ENCODE measurements at regions not wholly inside any gene's neighbourhood (a gene's known extent, or its start where the extent isn't known, plus 50 kb on each side); places are given as distances from the start of the nearest gene placed in this dataset.

GRCh38 chr4:122227202-122227601 lies 75.1 kb downstream of the BLTP1 start:
- Mint-ChIP-seq H3K36me3 (peaks cover 11 to 60% (median 36%) of the 10 kb centered on the region in 5 donors), H3K27me3 (no peaks in the 10 kb centered on the region), H3K4me3 (no peak overlapping the region), H3K4me1 (peaks cover 0 to 4% (median 0%) of the 10 kb centered on the region in 7 donors), H3K27ac (no peak overlapping the region), H3K9me3 (no peaks in the 10 kb centered on the region)
- no peaks in the 10 kb centered on the region for H3K4me1 ChIP-seq (ENCODE audit: control insufficient read depth in 2 of 2, insufficient read depth in 2 of 2, low read length in 2 of 2)
- ATAC-seq (no peak), DNase-seq (no peak)
- peaks cover 3 to 16% (median 16%) of the 10 kb centered on the region in 3 experiments for H3K36me3 ChIP-seq (ENCODE audit: control insufficient read depth in 2 of 3, insufficient read depth in 3 of 3, low read length in 3 of 3)
- ChIA-PET POLR2A (interaction anchor here (0.7 kb wide), 1 partner anchor 630 kb away, joined by 3 read pairs; no protein-coding TSS in a partner anchor), CTCF (no interaction called here)
- intact Hi-C loops (cut with micrococcal nuclease): no loop called here
- no peak overlapping the region for H3K4me3 ChIP-seq (ENCODE audit: low read length)
- no peak overlapping the region for H3K27ac ChIP-seq (ENCODE audit: low read depth, low read length)
- H3K9me3 ChIP-seq (ENCODE audit: control insufficient read depth in 2 of 3, low read length in 3 of 3): no peaks in the 10 kb centered on the region
- no peaks in the 10 kb centered on the region for H3K27me3 ChIP-seq (ENCODE audit: control insufficient read depth in 2 of 2, insufficient read depth in 2 of 2, low read length in 2 of 2)

DNA sequence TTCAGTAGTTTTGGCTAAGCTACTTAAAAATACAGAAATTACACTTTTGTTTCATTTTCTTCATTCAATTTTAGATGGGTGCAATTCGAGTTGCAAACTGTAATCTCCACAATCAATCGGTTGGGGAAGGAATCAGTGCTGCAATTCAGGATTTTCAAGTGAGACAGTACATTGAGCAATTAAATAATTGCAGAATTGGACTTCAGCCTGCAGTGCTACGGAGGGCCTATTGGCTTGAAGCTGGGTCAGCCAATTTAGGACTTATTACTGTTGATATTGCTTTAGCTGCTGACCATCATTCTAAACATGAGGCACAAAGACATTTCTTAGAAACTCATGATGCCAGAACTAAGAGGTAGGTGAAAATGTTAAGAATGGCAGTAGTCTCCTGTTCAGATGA lies 77.7 kb downstream of the BLTP1 start:
- intact Hi-C loops (cut with micrococcal nuclease): loop anchor here in 1 of 2 donors (5.0 kb wide), 1 partner anchor 42 kb away; no protein-coding TSS in a partner anchor
- ATAC-seq (no peak), DNase-seq (no peak)
- H3K36me3 Mint-ChIP-seq: peaks cover 8 to 55% (median 36%) of the 10 kb centered on the region in 5 donors
- Histone ChIP-seq H3K4me3 (ENCODE audit: low read length) (no peak overlapping the region), H3K36me3 (ENCODE audit: control insufficient read depth in 2 of 3, insufficient read depth in 3 of 3, low read length in 3 of 3) (peaks cover 9 to 14% (median 11%) of the 10 kb centered on the region in 3 experiments), H3K4me1 (ENCODE audit: control insufficient read depth in 2 of 2, insufficient read depth in 2 of 2, low read length in 2 of 2) (no peaks in the 10 kb centered on the region), H3K9me3 (ENCODE audit: control insufficient read depth in 2 of 3, low read length in 3 of 3) (no peaks in the 10 kb centered on the region), H3K27ac (ENCODE audit: low read depth, low read length) (no peak overlapping the region), H3K27me3 (ENCODE audit: control insufficient read depth in 2 of 2, insufficient read depth in 2 of 2, low read length in 2 of 2) (no peaks in the 10 kb centered on the region)
- H3K4me1 Mint-ChIP-seq: peaks cover 0 to 3% (median 0%) of the 10 kb centered on the region in 7 donors
- ChIA-PET POLR2A (no interaction called here), CTCF (no interaction called here)
- no peaks in the 10 kb centered on the region for H3K27me3 Mint-ChIP-seq
- H3K9me3 Mint-ChIP-seq: no peaks in the 10 kb centered on the region
- H3K27ac Mint-ChIP-seq: no peak overlapping the region
- H3K4me3 Mint-ChIP-seq: no peak overlapping the region

- Histone ChIP-seq H3K27ac (ENCODE audit: low read depth, low read length) (no peak overlapping the region), H3K4me1 (ENCODE audit: control insufficient read depth in 2 of 2, insufficient read depth in 2 of 2, low read length in 2 of 2) (no peaks in the 10 kb centered on the region), H3K36me3 (ENCODE audit: control insufficient read depth in 2 of 3, insufficient read depth in 3 of 3, low read length in 3 of 3) (peaks cover 8 to 12% (median 9%) of the 10 kb centered on the region in 3 experiments), H3K27me3 (ENCODE audit: control insufficient read depth in 2 of 2, insufficient read depth in 2 of 2, low read length in 2 of 2) (no peaks in the 10 kb centered on the region), H3K9me3 (ENCODE audit: control insufficient read depth in 2 of 3, low read length in 3 of 3) (no peaks in the 10 kb centered on the region), H3K4me3 (ENCODE audit: low read length) (no peak overlapping the region)
- Mint-ChIP-seq H3K36me3 (peaks cover 9 to 58% (median 47%) of the 10 kb centered on the region in 5 donors), H3K27ac (no peak overlapping the region), H3K27me3 (no peaks in the 10 kb centered on the region), H3K9me3 (no peaks in the 10 kb centered on the region), H3K4me3 (no peak overlapping the region), H3K4me1 (peaks cover 0 to 5% (median 0%) of the 10 kb centered on the region in 7 donors)
- no peak for DNase-seq
- POLR2A ChIA-PET: interaction anchor here (0.6 kb wide), 1 partner anchor 508 kb away, joined by 4 read pairs; no protein-coding TSS in a partner anchor
- CTCF ChIA-PET: no interaction called here
- ATAC-seq: no peak
- intact Hi-C loops (cut with micrococcal nuclease): loop anchor here in 1 of 2 donors (5.0 kb wide), 1 partner anchor 40 kb away; no protein-coding TSS in a partner anchor
Measured at GRCh38 chr4:122232633-122233032, 80.5 kb downstream of the BLTP1 start.

DNA sequence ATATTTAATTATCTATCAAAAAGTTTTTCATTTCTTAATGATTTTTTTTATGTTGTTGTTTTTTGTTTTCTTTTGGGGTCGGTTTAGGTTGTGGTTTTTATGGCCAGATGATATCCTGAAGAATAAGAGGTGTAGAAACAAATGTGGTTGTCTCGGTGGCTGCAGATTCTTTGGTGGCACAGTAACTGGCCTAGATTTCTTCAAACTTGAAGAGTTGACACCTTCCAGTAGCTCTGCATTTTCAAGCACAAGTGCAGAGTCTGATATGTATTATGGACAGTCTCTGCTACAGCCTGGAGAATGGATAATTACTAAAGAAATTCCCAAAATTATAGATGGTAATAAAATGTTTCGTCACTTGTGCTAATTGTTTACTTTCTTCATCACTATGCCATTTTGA lies 82.6 kb downstream of the BLTP1 start:
- H3K27ac ChIP-seq (ENCODE audit: low read depth, low read length): no peak overlapping the region
- Mint-ChIP-seq H3K27ac (no peak overlapping the region), H3K27me3 (no peaks in the 10 kb centered on the region), H3K4me3 (no peak overlapping the region), H3K36me3 (peaks cover 10 to 66% (median 48%) of the 10 kb centered on the region in 5 donors), H3K4me1 (peaks cover 0 to 5% (median 0%) of the 10 kb centered on the region in 7 donors), H3K9me3 (no peaks in the 10 kb centered on the region)
- intact Hi-C loops (cut with micrococcal nuclease): loop anchor here in 1 of 2 donors (5.0 kb wide), 1 partner anchor 38 kb away; no protein-coding TSS in a partner anchor
- H3K4me1 ChIP-seq (ENCODE audit: control insufficient read depth in 2 of 2, insufficient read depth in 2 of 2, low read length in 2 of 2): no peaks in the 10 kb centered on the region
- ChIA-PET POLR2A (interaction anchor here (0.6 kb wide), 1 partner anchor 13 kb away, joined by 3 read pairs; no protein-coding TSS in a partner anchor), CTCF (no interaction called here)
- no peaks in the 10 kb centered on the region for H3K27me3 ChIP-seq (ENCODE audit: control insufficient read depth in 2 of 2, insufficient read depth in 2 of 2, low read length in 2 of 2)
- DNase-seq (no peak), ATAC-seq (no peak)
- peaks cover 8 to 22% (median 15%) of the 10 kb centered on the region in 3 experiments for H3K36me3 ChIP-seq (ENCODE audit: control insufficient read depth in 2 of 3, insufficient read depth in 3 of 3, low read length in 3 of 3)
- H3K9me3 ChIP-seq (ENCODE audit: control insufficient read depth in 2 of 3, low read length in 3 of 3): no peaks in the 10 kb centered on the region
- no peak overlapping the region for H3K4me3 ChIP-seq (ENCODE audit: low read length)

DNA sequence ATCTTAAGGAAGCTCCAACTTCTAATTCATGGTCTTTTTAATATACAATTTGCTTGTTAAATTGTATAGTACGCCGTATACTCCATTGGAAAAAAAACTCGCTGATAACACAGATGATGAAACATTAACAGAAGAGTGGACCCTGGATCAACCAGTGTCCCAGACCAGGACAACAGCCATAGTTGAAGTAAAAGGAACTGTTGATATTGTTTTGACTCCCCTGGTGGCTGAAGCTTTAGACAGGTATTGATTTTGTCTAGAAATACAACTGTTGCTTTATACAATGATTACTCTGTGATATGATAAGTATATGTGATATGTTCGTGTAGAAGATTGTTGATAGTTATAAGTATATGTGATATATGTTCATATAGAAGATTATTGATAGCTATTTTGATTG lies 91.7 kb downstream of the BLTP1 start:
- H3K27me3 Mint-ChIP-seq: no peaks in the 10 kb centered on the region
- intact Hi-C loops (cut with micrococcal nuclease): no loop called here
- H3K27me3 ChIP-seq (ENCODE audit: control insufficient read depth in 2 of 2, insufficient read depth in 2 of 2, low read length in 2 of 2): no peaks in the 10 kb centered on the region
- peaks cover 0 to 10% (median 0%) of the 10 kb centered on the region in 7 donors for H3K4me1 Mint-ChIP-seq
- H3K9me3 ChIP-seq (ENCODE audit: control insufficient read depth in 2 of 3, low read length in 3 of 3): no peaks in the 10 kb centered on the region
- H3K27ac ChIP-seq (ENCODE audit: low read depth, low read length): no peak overlapping the region
- ChIA-PET CTCF (interaction anchor here (0.5 kb wide), 1 partner anchor 246 kb away, joined by 3 read pairs; no protein-coding TSS in a partner anchor), POLR2A (no interaction called here)
- no peak overlapping the region for H3K4me3 Mint-ChIP-seq
- peaks cover 16 to 39% (median 19%) of the 10 kb centered on the region in 3 experiments for H3K36me3 ChIP-seq (ENCODE audit: control insufficient read depth in 2 of 3, insufficient read depth in 3 of 3, low read length in 3 of 3)
- no peak overlapping the region for H3K27ac Mint-ChIP-seq
- no peaks in the 10 kb centered on the region for H3K4me1 ChIP-seq (ENCODE audit: control insufficient read depth in 2 of 2, insufficient read depth in 2 of 2, low read length in 2 of 2)
- no peak overlapping the region for H3K4me3 ChIP-seq (ENCODE audit: low read length)
- H3K36me3 Mint-ChIP-seq: peaks cover under 1 to 48% (median 31%) of the 10 kb centered on the region in 5 donors
- DNase-seq: no peak
- no peak for ATAC-seq
- H3K9me3 Mint-ChIP-seq: no peaks in the 10 kb centered on the region

- H3K4me3 ChIP-seq (ENCODE audit: low read length): no peak overlapping the region
- H3K4me1 ChIP-seq (ENCODE audit: control insufficient read depth in 2 of 2, insufficient read depth in 2 of 2, low read length in 2 of 2): no peaks in the 10 kb centered on the region
- Mint-ChIP-seq H3K27ac (no peak overlapping the region), H3K9me3 (no peaks in the 10 kb centered on the region), H3K36me3 (peaks cover 0 to 46% (median 31%) of the 10 kb centered on the region in 5 donors), H3K4me1 (peaks cover 0 to 10% (median 0%) of the 10 kb centered on the region in 7 donors), H3K27me3 (no peaks in the 10 kb centered on the region), H3K4me3 (no peak overlapping the region)
- intact Hi-C loops (cut with micrococcal nuclease): no loop called here
- POLR2A ChIA-PET: no interaction called here
- H3K9me3 ChIP-seq (ENCODE audit: control insufficient read depth in 2 of 3, low read length in 3 of 3): no peaks in the 10 kb centered on the region
- peaks cover 14 to 40% (median 19%) of the 10 kb centered on the region in 3 experiments for H3K36me3 ChIP-seq (ENCODE audit: control insufficient read depth in 2 of 3, insufficient read depth in 3 of 3, low read length in 3 of 3)
- H3K27me3 ChIP-seq (ENCODE audit: control insufficient read depth in 2 of 2, insufficient read depth in 2 of 2, low read length in 2 of 2): no peaks in the 10 kb centered on the region
- no peak overlapping the region for H3K27ac ChIP-seq (ENCODE audit: low read depth, low read length)
- DNase-seq (no peak), ATAC-seq (no peak)
- CTCF ChIA-PET: no interaction called here
Measured at GRCh38 chr4:122244764-122245163, 92.6 kb downstream of the BLTP1 start.

DNA sequence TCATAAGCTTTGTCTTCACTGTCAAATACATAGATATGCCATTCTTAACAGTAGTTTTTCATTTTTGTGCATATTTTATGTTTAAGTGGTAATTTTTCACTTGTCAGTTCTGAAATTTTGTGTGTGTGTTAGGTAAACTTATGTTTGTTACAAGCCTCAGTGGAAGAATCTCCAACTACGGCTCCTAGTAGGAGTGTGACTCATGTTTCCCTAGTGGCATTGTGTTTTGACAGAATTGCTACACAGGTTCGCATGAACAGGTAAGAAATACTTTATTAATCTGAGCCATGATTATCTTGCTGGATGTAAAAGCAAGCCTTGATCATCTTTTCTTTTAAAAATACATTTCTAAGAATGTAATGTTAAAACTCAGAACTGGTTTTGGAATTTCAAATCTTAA lies 94.4 kb downstream of the BLTP1 start:
- intact Hi-C loops (cut with micrococcal nuclease): no loop called here
- H3K36me3 Mint-ChIP-seq: peaks cover under 1 to 37% (median 21%) of the 10 kb centered on the region in 5 donors
- H3K4me1 Mint-ChIP-seq: peaks cover 0 to 1% (median 0%) of the 10 kb centered on the region in 7 donors
- ChIA-PET POLR2A (no interaction called here), CTCF (no interaction called here)
- Histone ChIP-seq H3K36me3 (ENCODE audit: control insufficient read depth in 2 of 3, insufficient read depth in 3 of 3, low read length in 3 of 3) (peaks cover 21 to 43% (median 22%) of the 10 kb centered on the region in 3 experiments), H3K27me3 (ENCODE audit: control insufficient read depth in 2 of 2, insufficient read depth in 2 of 2, low read length in 2 of 2) (no peaks in the 10 kb centered on the region), H3K9me3 (ENCODE audit: control insufficient read depth in 2 of 3, low read length in 3 of 3) (no peaks in the 10 kb centered on the region), H3K4me3 (ENCODE audit: low read length) (no peak overlapping the region), H3K4me1 (ENCODE audit: control insufficient read depth in 2 of 2, insufficient read depth in 2 of 2, low read length in 2 of 2) (no peaks in the 10 kb centered on the region), H3K27ac (ENCODE audit: low read depth, low read length) (no peak overlapping the region)
- no peaks in the 10 kb centered on the region for H3K27me3 Mint-ChIP-seq
- H3K9me3 Mint-ChIP-seq: no peaks in the 10 kb centered on the region
- DNase-seq (no peak), ATAC-seq (no peak)
- H3K27ac Mint-ChIP-seq: no peak overlapping the region
- H3K4me3 Mint-ChIP-seq: no peak overlapping the region
